ENCODE measurements at regions not wholly inside any gene's neighbourhood (a gene's known extent, or its start where the extent isn't known, plus 50 kb on each side); places are given as distances from the start of the nearest gene placed in this dataset.

DNA sequence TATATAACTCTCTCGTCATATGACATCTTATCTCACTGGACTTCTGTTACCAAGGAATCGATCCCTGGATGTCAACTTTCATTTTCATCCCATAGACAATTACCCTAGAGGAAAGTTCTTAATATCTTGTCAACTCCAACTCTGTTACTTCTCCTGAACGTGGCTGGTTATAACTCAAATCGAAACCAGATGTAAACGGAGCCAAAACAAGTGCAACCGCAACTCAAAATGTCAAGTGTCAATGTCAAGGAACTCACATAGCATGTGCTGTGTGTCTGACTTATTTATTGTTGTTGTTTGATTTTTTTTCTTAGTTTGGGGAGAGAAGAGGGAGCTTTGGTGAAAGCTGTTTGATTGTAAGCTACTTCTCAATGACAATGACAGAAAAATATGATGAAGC is 108.6 kb downstream of the VIP start:
- H3K27ac Mint-ChIP-seq (ENCODE audit: unreplicated experiment), result no peak overlapping the region
- H3K36me3 Mint-ChIP-seq (ENCODE audit: insufficient read depth, unreplicated experiment), result no peaks in the 10 kb centered on the region
- no peak for DNase-seq
- CTCF ChIA-PET, result no interaction called here
- BruUV-seq (replicated peaks), result no TSS peak
- TF ChIP-seq, protein P1, sequence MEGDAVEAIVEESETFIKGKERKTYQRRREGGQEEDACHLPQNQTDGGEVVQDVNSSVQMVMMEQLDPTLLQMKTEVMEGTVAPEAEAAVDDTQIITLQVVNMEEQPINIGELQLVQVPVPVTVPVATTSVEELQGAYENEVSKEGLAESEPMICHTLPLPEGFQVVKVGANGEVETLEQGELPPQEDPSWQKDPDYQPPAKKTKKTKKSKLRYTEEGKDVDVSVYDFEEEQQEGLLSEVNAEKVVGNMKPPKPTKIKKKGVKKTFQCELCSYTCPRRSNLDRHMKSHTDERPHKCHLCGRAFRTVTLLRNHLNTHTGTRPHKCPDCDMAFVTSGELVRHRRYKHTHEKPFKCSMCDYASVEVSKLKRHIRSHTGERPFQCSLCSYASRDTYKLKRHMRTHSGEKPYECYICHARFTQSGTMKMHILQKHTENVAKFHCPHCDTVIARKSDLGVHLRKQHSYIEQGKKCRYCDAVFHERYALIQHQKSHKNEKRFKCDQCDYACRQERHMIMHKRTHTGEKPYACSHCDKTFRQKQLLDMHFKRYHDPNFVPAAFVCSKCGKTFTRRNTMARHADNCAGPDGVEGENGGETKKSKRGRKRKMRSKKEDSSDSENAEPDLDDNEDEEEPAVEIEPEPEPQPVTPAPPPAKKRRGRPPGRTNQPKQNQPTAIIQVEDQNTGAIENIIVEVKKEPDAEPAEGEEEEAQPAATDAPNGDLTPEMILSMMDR (IDR thresholded peaks at IDR 0.05; ENCODE audit: unreplicated experiment), result no peak
- H3K4me1 Mint-ChIP-seq (ENCODE audit: low read depth, unreplicated experiment), result no peaks in the 10 kb centered on the region
- H3K27me3 Mint-ChIP-seq (ENCODE audit: unreplicated experiment), result no peaks in the 10 kb centered on the region
- no peaks in the 10 kb centered on the region for H3K9me3 Mint-ChIP-seq (ENCODE audit: low read depth, unreplicated experiment)
- intact Hi-C loops (cut with micrococcal nuclease; ENCODE audit: unreplicated experiment), result no loop called here
- no peak overlapping the region for H3K4me3 Mint-ChIP-seq (ENCODE audit: low read depth, unreplicated experiment)

DNA sequence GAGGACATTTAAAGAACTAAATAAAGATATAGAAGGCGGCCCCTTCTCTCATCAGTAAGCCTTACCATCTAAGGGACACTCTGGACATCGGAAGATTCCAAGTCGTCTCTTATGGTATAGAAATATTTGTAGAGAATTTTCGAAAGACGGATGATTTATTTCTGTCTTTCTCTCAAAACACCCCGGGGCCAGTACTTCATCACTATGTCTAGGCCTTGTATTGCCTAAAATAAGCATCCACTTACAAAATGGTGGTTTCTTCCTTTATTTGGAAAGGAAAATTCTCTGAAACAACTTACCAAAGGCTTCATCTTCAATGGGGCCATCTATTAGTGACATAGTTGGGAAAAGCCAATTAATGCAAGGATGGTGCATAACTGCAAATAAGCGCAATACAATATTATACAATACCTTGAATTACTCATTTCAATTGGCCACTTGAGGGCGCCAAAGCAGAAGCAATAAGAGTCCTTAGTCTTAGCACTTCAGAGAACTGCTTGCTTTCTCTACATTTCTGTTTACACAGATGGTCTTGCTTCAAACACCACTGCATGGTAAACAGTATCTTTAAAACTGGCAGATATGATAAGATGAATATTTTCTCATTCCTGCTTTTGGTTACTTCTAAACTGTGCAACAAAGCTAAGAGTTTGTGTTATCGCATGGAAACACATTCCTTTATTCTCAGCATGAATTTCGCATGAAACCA is 113.2 kb downstream of the VIP start:
- DNase-seq, result peak; percentile 50
- Mint-ChIP-seq H3K4me1 (ENCODE audit: low read depth, unreplicated experiment) (no peaks in the 10 kb centered on the region), H3K27me3 (ENCODE audit: unreplicated experiment) (no peaks in the 10 kb centered on the region), H3K36me3 (ENCODE audit: insufficient read depth, unreplicated experiment) (no peaks in the 10 kb centered on the region), H3K4me3 (ENCODE audit: low read depth, unreplicated experiment) (no peak overlapping the region), H3K27ac (ENCODE audit: unreplicated experiment) (no peak overlapping the region), H3K9me3 (ENCODE audit: low read depth, unreplicated experiment) (peaks cover under 1% of the 10 kb centered on the region)
- intact Hi-C loops (cut with micrococcal nuclease; ENCODE audit: unreplicated experiment), result loop anchor here (1.0 to 5.0 kb wide), 2 partner anchors 85 to 159 kb away; no protein-coding TSS in a partner anchor
- CTCF ChIA-PET, result no interaction called here
- BruUV-seq (replicated peaks), result no TSS peak
- TF ChIP-seq, protein P1 (IDR thresholded peaks at IDR 0.05; ENCODE audit: unreplicated experiment), result peak; percentile 48

DNA sequence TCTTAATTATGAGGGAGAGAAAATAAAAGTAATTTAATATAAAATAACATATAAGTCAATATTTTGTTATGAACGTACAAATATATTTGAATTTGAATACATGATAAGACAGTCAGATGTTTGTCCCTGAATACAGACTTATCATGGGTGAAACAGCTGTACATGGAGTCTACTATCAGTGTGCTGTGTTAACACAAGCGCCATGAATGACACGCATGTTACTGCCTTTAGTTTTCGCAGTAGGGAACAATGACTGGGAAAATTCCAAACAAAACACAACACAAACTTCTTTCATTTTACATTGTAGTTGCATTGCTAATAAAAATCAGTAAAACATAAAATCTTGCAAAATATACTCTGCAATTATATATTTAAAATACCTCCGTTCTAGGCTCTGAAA is 108.6 kb downstream of the FBXO5 start:
- Mint-ChIP-seq H3K9me3 (ENCODE audit: low read depth, unreplicated experiment) (no peaks in the 10 kb centered on the region), H3K27me3 (ENCODE audit: unreplicated experiment) (no peaks in the 10 kb centered on the region), H3K36me3 (ENCODE audit: insufficient read depth, unreplicated experiment) (no peaks in the 10 kb centered on the region), H3K27ac (ENCODE audit: unreplicated experiment) (no peak overlapping the region), H3K4me1 (ENCODE audit: low read depth, unreplicated experiment) (peaks cover under 1% of the 10 kb centered on the region), H3K4me3 (ENCODE audit: low read depth, unreplicated experiment) (no peak overlapping the region)
- TF ChIP-seq, protein P1 (IDR thresholded peaks at IDR 0.05; ENCODE audit: unreplicated experiment), result no peak
- BruUV-seq (replicated peaks), result no TSS peak
- no peak for DNase-seq
- CTCF ChIA-PET, result no interaction called here
- intact Hi-C loops (cut with micrococcal nuclease; ENCODE audit: unreplicated experiment), result no loop called here

DNA sequence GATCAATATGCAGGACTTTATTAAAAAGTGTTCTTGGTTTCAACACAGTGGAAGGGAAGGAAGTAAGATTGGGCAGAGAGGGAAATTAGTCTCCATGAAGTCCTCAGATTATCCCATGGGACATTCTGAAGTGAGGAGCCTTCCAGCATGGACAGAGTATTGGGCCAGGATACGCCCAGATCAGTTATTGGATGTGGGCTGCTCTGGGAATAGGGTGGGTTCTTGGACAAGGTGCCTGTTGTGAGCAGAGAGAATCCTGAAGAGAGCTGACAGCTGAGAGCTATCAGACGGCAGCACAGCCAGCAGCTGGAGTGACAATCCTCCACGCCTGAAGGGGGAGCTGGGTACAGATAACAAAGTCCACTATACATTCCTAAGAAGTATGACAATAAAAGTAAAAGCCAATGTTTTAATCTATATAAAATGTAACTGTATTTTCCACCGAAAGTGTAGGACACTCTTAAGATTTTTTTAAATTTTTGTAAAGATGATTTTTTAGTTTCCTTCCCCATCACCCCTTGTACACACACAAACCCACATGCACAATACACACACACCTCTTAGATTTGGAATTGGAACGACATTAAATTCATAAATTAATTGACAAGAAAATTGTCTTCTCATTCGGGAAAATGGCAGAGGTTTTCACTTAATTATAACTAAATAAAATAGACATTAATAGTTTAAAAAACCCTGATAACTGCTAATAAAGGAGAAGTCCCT is 107.8 kb downstream of the FBXO5 start:
- no peaks in the 10 kb centered on the region for H3K27me3 Mint-ChIP-seq (ENCODE audit: unreplicated experiment)
- no peak for DNase-seq
- no peak overlapping the region for H3K27ac Mint-ChIP-seq (ENCODE audit: unreplicated experiment)
- no peak overlapping the region for H3K4me3 Mint-ChIP-seq (ENCODE audit: low read depth, unreplicated experiment)
- H3K36me3 Mint-ChIP-seq (ENCODE audit: insufficient read depth, unreplicated experiment), result no peaks in the 10 kb centered on the region
- H3K4me1 Mint-ChIP-seq (ENCODE audit: low read depth, unreplicated experiment), result peaks cover 8% of the 10 kb centered on the region
- TF ChIP-seq, protein P1 (IDR thresholded peaks at IDR 0.05; ENCODE audit: unreplicated experiment), result no peak
- peaks cover 2% of the 10 kb centered on the region for H3K9me3 Mint-ChIP-seq (ENCODE audit: low read depth, unreplicated experiment)
- intact Hi-C loops (cut with micrococcal nuclease; ENCODE audit: unreplicated experiment), result no loop called here
- CTCF ChIA-PET, result no interaction called here
- BruUV-seq (replicated peaks), result no TSS peak

Data from Calu3 (cell line).